ENCODE measurements at regions not wholly inside any gene's neighbourhood (a gene's known extent, or its start where the extent isn't known, plus 50 kb on each side); places are given as distances from the start of the nearest gene placed in this dataset.

DNA sequence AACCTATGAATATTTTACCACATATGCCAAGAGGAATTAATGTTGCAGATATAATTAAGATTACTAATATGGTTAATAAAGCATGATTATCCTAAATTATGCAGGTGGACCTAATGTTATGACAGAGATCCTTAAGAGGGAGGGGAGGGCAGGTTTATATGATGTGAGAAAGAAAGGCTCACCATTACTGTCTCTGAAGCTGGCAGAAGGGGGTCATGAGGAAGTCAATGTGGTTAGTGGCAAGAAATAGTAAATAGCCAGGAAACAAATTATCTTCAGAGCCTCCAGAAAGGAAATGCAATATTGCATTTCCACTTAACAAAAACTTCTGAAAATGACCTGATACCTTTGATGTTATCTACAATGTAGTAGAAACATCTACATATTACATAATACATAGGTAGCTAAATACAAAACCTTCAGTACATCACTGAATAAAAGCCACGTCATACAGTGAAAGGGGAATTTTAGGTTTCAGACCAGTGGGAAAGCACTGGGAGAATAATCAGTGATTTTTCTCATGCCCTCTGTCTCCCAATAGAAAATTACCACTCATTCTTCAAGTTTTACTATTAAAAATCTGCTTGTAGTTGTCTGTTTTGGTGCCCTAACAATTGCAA is 609.2 kb downstream of the SPOCK3 start:
- TF ChIP-seq CTCF (IDR thresholded peaks at IDR 0.05): no peak
- TF ChIP-seq POLR2A (IDR thresholded peaks at IDR 0.05): no peak
